Ishikawa (cell line): ENCODE measurements at regions not wholly inside any gene's neighbourhood (a gene's known extent, or its start where the extent isn't known, plus 50 kb on each side); places are given as distances from the start of the nearest gene placed in this dataset.

ENCODE experiments used
- CEBPB ChIP-seq: IDR thresholded peaks from 2 replicates; pipeline ENCODE4 v1.6.1; 2012
- CREB1 ChIP-seq: IDR thresholded peaks from 2 replicates; pipeline ENCODE4 v1.6.1; 2012; ENCODE audit warnings: low read depth
- EGR1 ChIP-seq: IDR thresholded peaks from 2 replicates; pipeline ENCODE4 v1.6.1; 2012
- EP300 ChIP-seq: IDR thresholded peaks from 2 replicates; pipeline ENCODE4 v1.6.1; 2012; ENCODE audit warnings: borderline replicate concordance
- FOXM1 ChIP-seq: IDR thresholded peaks from 2 replicates; pipeline ENCODE4 v1.6.1; 2012; ENCODE audit warnings: low read depth, borderline replicate concordance
- NFIC ChIP-seq: IDR thresholded peaks from 2 replicates; pipeline ENCODE4 v1.6.1; 2012
- RAD21 ChIP-seq: IDR thresholded peaks from 2 replicates; pipeline ENCODE4 v1.6.1; 2012; ENCODE audit warnings: low read depth
- TAF1 ChIP-seq: IDR thresholded peaks from 2 replicates; pipeline ENCODE4 v1.6.1; 2012; ENCODE audit warnings: low read depth, mild to moderate bottlenecking
- TCF12 ChIP-seq: IDR thresholded peaks from 2 replicates; pipeline ENCODE4 v1.6.1; 2012; ENCODE audit warnings: low read depth
- TEAD4 ChIP-seq: IDR thresholded peaks from 2 replicates; pipeline ENCODE4 v1.6.1; 2012
- YY1 ChIP-seq: IDR thresholded peaks from 2 replicates; pipeline ENCODE4 v1.6.1; 2012; ENCODE audit warnings: low read depth
- ZBTB7A ChIP-seq: IDR thresholded peaks from 2 replicates; pipeline ENCODE4 v1.6.1; 2012; ENCODE audit warnings: low read depth
- TF ChIP-seq, protein P1 (sequence below): IDR thresholded peaks from 2 replicates; pipeline ENCODE4 v1.6.1; 2012
- TF ChIP-seq, protein P2 (sequence below): IDR thresholded peaks from 2 replicates; pipeline ENCODE4 v1.6.1; 2012; ENCODE audit warnings: low read depth, mild to moderate bottlenecking
- TF ChIP-seq, protein P3 (sequence below): IDR thresholded peaks from 2 replicates; pipeline ENCODE4 v1.6.1; 2012

DNA sequence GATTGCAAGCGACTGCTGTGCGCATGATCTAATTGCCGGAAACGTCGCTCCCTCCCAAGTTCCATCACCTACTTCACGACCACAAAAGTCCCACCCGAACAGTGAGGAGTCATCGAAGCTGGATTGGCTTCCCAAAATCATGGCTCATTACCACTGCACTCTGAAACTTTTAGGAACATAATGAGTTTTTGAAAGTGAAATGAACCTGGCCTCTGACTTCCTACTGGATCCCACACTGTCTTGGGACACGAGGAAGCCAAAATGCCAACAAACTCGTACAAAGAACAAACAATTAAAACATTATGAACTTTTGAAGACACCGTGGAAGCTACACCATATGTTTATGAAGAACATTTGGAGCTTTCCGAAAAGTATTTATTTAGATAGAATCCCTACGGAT is 334.8 kb upstream of the TMPO start:
- no peak for TF ChIP-seq EP300

DNA sequence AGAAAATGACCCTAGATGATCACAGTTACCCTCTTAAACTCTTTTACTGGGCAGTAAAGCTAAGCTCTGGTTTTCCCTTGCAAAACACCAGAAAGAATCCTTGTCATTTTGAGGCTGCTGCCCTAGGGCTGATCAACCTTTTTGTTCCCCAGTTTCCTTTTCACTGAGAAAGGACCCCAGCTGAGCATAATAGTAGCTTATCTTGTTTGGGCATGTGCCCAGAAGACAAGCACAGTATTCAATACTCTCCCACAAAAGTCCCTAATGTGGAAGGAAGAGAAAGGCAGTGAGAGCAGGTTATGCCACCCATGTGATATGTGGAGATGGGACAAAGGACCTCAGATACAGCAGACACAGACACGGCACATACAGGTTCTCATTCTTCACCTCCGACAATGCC is 332.6 kb upstream of the TMPO start:
- no peak for TF ChIP-seq NFIC
- TF ChIP-seq RAD21 = no peak
- TF ChIP-seq ZBTB7A = no peak
- no peak for TF ChIP-seq EGR1
- TF ChIP-seq, protein P1, sequence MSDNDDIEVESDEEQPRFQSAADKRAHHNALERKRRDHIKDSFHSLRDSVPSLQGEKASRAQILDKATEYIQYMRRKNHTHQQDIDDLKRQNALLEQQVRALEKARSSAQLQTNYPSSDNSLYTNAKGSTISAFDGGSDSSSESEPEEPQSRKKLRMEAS = no peak

DNA sequence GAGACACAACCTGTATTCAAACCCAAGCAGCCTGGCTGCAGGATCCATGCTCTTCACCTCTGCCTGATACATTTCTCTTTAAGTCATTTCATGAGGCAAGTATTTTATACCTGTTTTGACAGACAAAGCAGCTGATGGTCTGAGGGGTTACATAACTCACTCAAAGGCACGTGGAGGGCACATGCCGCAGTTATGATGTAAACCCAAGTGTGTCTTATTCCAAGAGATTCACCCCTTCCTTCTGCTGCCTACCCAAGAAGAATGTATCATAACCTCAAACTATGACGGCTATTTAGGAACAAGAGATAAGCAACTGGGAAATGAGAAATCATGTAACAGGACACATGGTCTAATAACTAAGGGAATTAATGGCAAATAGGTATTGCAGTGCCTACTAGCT is 329.8 kb upstream of the TMPO start:
- TF ChIP-seq, protein P2, sequence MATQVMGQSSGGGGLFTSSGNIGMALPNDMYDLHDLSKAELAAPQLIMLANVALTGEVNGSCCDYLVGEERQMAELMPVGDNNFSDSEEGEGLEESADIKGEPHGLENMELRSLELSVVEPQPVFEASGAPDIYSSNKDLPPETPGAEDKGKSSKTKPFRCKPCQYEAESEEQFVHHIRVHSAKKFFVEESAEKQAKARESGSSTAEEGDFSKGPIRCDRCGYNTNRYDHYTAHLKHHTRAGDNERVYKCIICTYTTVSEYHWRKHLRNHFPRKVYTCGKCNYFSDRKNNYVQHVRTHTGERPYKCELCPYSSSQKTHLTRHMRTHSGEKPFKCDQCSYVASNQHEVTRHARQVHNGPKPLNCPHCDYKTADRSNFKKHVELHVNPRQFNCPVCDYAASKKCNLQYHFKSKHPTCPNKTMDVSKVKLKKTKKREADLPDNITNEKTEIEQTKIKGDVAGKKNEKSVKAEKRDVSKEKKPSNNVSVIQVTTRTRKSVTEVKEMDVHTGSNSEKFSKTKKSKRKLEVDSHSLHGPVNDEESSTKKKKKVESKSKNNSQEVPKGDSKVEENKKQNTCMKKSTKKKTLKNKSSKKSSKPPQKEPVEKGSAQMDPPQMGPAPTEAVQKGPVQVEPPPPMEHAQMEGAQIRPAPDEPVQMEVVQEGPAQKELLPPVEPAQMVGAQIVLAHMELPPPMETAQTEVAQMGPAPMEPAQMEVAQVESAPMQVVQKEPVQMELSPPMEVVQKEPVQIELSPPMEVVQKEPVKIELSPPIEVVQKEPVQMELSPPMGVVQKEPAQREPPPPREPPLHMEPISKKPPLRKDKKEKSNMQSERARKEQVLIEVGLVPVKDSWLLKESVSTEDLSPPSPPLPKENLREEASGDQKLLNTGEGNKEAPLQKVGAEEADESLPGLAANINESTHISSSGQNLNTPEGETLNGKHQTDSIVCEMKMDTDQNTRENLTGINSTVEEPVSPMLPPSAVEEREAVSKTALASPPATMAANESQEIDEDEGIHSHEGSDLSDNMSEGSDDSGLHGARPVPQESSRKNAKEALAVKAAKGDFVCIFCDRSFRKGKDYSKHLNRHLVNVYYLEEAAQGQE = no peak
- TF ChIP-seq FOXM1 = no peak
- no peak for TF ChIP-seq ZBTB7A
- no peak for TF ChIP-seq EGR1
- TF ChIP-seq CREB1 = no peak
- no peak for TF ChIP-seq CEBPB
- no peak for TF ChIP-seq RAD21
- no peak for TF ChIP-seq TEAD4
- no peak for TF ChIP-seq NFIC
- no peak for TF ChIP-seq YY1
- TF ChIP-seq TCF12 = no peak
- TF ChIP-seq EP300 = no peak
- TF ChIP-seq TAF1 = no peak
- TF ChIP-seq, protein P3, sequence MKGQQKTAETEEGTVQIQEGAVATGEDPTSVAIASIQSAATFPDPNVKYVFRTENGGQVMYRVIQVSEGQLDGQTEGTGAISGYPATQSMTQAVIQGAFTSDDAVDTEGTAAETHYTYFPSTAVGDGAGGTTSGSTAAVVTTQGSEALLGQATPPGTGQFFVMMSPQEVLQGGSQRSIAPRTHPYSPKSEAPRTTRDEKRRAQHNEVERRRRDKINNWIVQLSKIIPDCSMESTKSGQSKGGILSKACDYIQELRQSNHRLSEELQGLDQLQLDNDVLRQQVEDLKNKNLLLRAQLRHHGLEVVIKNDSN = no peak
- TF ChIP-seq, protein P1 = no peak

DNA sequence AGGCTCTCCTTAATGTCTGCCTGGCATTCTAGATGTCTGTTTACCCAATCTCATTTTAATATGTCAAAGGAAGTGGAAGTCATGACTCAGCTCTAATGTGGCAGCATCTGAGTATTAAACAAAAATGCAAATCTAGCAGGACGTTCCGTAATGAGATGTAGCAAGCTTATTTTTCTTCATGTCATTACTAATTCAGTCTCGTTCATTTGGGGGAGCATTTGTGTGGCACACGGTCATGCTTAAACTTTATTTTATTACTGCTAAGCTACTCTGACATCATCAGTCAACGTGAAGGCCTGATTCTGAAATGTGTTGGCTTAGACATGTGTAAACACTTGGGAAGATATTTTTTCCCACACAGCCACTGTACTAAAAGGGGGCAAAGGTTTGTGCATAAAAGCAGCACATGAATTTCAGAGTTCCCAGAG is 326.7 kb upstream of the TMPO start:
- TF ChIP-seq RAD21 (no peak), NFIC (no peak), EP300 (no peak), YY1 (no peak), TCF12 (no peak), ZBTB7A (no peak), TAF1 (no peak), CREB1 (no peak), CEBPB (no peak), EGR1 (no peak), TEAD4 (no peak)
- TF ChIP-seq, protein P1 = no peak
- TF ChIP-seq, protein P3 = no peak

DNA sequence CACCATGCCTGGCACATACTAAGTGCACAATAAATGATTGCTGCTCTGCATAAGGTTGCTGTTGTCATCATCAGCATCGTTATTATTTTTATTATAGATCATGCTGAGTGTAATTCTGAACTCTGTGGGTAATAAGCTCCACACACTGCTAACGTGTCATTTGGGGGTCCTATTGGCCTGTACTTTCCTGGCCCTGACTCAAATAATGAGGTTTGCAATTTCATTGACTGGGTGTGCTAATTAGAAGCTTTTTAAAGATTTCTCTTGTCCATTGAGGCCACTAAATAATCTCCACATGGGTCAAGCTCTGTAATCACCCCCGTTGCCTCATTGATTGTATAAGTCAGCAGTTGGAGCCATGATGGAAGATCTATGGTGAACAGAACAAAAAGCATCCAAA is 320.8 kb upstream of the TMPO start:
- no peak for TF ChIP-seq ZBTB7A
- TF ChIP-seq EGR1 = no peak
- no peak for TF ChIP-seq RAD21
- no peak for TF ChIP-seq TAF1
- TF ChIP-seq NFIC = no peak
- no peak for TF ChIP-seq YY1
- TF ChIP-seq, protein P3 = no peak
- TF ChIP-seq TCF12 = no peak
- TF ChIP-seq FOXM1 = no peak
- TF ChIP-seq, protein P1 = no peak
- TF ChIP-seq TEAD4 = no peak
- no peak for TF ChIP-seq CREB1
- TF ChIP-seq, protein P2 = no peak
- no peak for TF ChIP-seq CEBPB
- no peak for TF ChIP-seq EP300
